ENCODE measurements at regions not wholly inside any gene's neighbourhood (a gene's known extent, or its start where the extent isn't known, plus 50 kb on each side); places are given as distances from the start of the nearest gene placed in this dataset.

- H3K4me1 ChIP-seq (ENCODE audit: insufficient read depth, low read length): peaks cover 54% of the 10 kb centered on the region
- Mint-ChIP-seq H3K4me3 (peak overlapping the region in 1 of 7 donors; percentile 44), H3K36me3 (peaks cover 0 to 2% (median 0%) of the 10 kb centered on the region in 3 donors), H3K4me1 (peaks cover 48 to 76% (median 71%) of the 10 kb centered on the region in 3 donors), H3K9me3 (peaks cover 0 to 7% (median under 1%) of the 10 kb centered on the region in 5 donors), H3K27me3 (no peaks in the 10 kb centered on the region), H3K27ac (peak overlapping the region in 3 of 8 donors; percentile 45 to 67 (median 51))
- ChIA-PET POLR2A (no interaction called here), CTCF (interaction anchor here (0.6 to 3.0 kb wide), 4 partner anchors 10 to 246 kb away, joined by 3 to 10 read pairs (median 4); no protein-coding TSS in a partner anchor)
- H3K4me3 ChIP-seq (ENCODE audit: low read length): no peak overlapping the region
- no peak for DNase-seq
- peaks cover 3% of the 10 kb centered on the region for H3K9me3 ChIP-seq (ENCODE audit: low read length)
- H3K27me3 ChIP-seq (ENCODE audit: insufficient read depth, low read length, poor library complexity, severe bottlenecking): no peaks in the 10 kb centered on the region
- H3K36me3 ChIP-seq (ENCODE audit: insufficient read depth, low read length): no peaks in the 10 kb centered on the region
- H3K27ac ChIP-seq (ENCODE audit: low read depth, low read length): no peak overlapping the region
Observed at GRCh38 chr2:42116195-42117181, 52.7 kb upstream of the EML4 start.

DNA sequence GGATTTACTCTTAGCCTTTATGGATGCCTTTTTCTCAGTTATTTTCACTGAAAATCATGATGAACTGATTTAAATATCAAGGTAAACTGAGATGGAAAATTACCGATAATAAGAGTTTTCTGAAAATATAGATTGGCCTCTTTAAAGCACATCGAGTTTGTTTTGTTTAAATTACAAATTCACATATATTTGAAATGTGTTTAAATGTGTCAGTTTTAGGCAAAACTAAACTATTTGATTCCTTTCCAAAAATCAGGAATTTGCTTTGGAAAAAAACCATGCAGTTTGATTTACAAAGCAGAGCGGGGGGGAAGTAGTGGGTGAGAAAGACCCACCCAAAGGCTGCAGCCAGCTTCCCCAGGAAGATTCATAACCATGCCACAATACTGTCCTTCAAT is 52.0 kb upstream of the EML4 start:
- DNase-seq: no peak
- H3K4me3 Mint-ChIP-seq: no peak overlapping the region
- Histone ChIP-seq H3K27me3 (ENCODE audit: insufficient read depth, low read length, poor library complexity, severe bottlenecking) (no peaks in the 10 kb centered on the region), H3K36me3 (ENCODE audit: insufficient read depth, low read length) (no peaks in the 10 kb centered on the region), H3K27ac (ENCODE audit: low read depth, low read length) (no peak overlapping the region), H3K4me1 (ENCODE audit: insufficient read depth, low read length) (peaks cover 51% of the 10 kb centered on the region), H3K4me3 (ENCODE audit: low read length) (no peak overlapping the region), H3K9me3 (ENCODE audit: low read length) (peaks cover 3% of the 10 kb centered on the region)
- H3K27me3 Mint-ChIP-seq: no peaks in the 10 kb centered on the region
- peaks cover 0 to 2% (median 1%) of the 10 kb centered on the region in 3 donors for H3K36me3 Mint-ChIP-seq
- peaks cover 0 to 11% (median 3%) of the 10 kb centered on the region in 5 donors for H3K9me3 Mint-ChIP-seq
- CTCF ChIA-PET: interaction anchor here (0.6 to 2.1 kb wide), 4 partner anchors 9 to 246 kb away, joined by 3 to 5 read pairs (median 4); no protein-coding TSS in a partner anchor
- POLR2A ChIA-PET: no interaction called here
- H3K4me1 Mint-ChIP-seq: peaks cover 51 to 76% (median 73%) of the 10 kb centered on the region in 3 donors
- peak overlapping the region in 4 of 8 donors; percentile 57 to 90 (median 84) for H3K27ac Mint-ChIP-seq

GRCh38 chr2:42117923-42118753 is 51.0 kb upstream of the EML4 start:
- Mint-ChIP-seq H3K9me3 (peaks cover 0 to 12% (median 3%) of the 10 kb centered on the region in 5 donors), H3K36me3 (peaks cover 1 to 2% (median 2%) of the 10 kb centered on the region in 3 donors), H3K4me3 (peak overlapping the region in 3 of 7 donors; percentile 8 to 46 (median 10)), H3K27me3 (no peaks in the 10 kb centered on the region), H3K27ac (peak overlapping the region; percentile 44 to 90 (median 82)), H3K4me1 (peaks cover 46 to 69% (median 69%) of the 10 kb centered on the region in 3 donors)
- Histone ChIP-seq H3K4me1 (ENCODE audit: insufficient read depth, low read length) (peaks cover 49% of the 10 kb centered on the region), H3K9me3 (ENCODE audit: low read length) (peaks cover 3% of the 10 kb centered on the region), H3K36me3 (ENCODE audit: insufficient read depth, low read length) (no peaks in the 10 kb centered on the region), H3K27ac (ENCODE audit: low read depth, low read length) (no peak overlapping the region), H3K27me3 (ENCODE audit: insufficient read depth, low read length, poor library complexity, severe bottlenecking) (no peaks in the 10 kb centered on the region), H3K4me3 (ENCODE audit: low read length) (no peak overlapping the region)
- POLR2A ChIA-PET: interaction anchor here (1.1 to 1.2 kb wide), 2 partner anchors 9 to 12 kb away, joined by 3 to 4 read pairs; no protein-coding TSS in a partner anchor
- CTCF ChIA-PET: interaction anchor here (0.7 to 2.1 kb wide), 5 partner anchors 11 to 78 kb away, joined by 3 to 8 read pairs (median 5); no protein-coding TSS in a partner anchor
- no peak for DNase-seq

DNA sequence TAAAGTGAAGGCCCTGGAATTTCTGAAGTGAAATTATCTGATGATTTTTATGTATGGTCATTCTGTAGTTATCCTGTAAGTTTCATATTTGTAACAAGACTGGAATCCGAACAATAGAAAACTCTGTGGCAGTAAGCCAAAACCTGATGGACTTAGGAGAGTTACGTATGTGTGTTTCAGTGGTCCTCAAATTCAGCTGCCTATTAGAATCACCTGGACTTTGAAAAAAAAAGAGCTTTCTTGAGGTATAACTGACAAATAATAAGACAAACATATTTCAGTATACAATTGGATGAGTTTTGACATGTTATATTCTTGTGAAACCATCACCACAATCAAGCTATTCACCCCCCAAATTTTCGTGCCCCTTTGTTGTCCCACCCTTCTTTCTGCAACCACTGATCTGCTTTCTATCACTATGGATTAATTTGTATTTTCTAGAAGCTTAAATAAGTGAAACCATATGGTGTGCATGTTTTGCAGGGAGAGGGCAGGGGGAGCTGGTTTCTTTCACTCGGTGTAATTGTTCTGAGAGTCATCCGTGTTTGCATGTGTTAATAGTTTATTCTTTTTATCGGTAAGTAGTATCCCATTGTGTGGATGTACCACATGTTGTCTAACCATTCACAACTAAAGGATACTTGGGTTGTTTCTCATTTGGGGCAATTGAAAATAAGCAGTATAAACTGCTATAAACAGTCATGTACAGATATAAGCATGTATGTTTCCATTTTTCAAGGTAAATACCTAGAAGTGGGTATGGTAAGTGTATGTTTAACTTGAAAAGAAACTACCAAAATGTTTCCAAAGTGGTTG is 50.2 kb upstream of the EML4 start:
- H3K36me3 Mint-ChIP-seq: peaks cover 2 to 5% (median 3%) of the 10 kb centered on the region in 3 donors
- H3K4me3 Mint-ChIP-seq: no peak overlapping the region
- DNase-seq: no peak
- H3K4me3 ChIP-seq (ENCODE audit: low read length): no peak overlapping the region
- H3K27ac Mint-ChIP-seq: peak overlapping the region in 6 of 8 donors; percentile 45 to 90 (median 81)
- H3K27me3 Mint-ChIP-seq: no peaks in the 10 kb centered on the region
- H3K27ac ChIP-seq (ENCODE audit: low read depth, low read length): no peak overlapping the region
- POLR2A ChIA-PET: interaction anchor here (0.8 to 1.2 kb wide), 4 partner anchors 9 to 14 kb away, joined by 3 to 4 read pairs (median 3); no protein-coding TSS in a partner anchor
- peaks cover 0 to 16% (median 3%) of the 10 kb centered on the region in 5 donors for H3K9me3 Mint-ChIP-seq
- no peaks in the 10 kb centered on the region for H3K27me3 ChIP-seq (ENCODE audit: insufficient read depth, low read length, poor library complexity, severe bottlenecking)
- H3K36me3 ChIP-seq (ENCODE audit: insufficient read depth, low read length): no peaks in the 10 kb centered on the region
- peaks cover 3% of the 10 kb centered on the region for H3K9me3 ChIP-seq (ENCODE audit: low read length)
- H3K4me1 Mint-ChIP-seq: peaks cover 49 to 73% (median 72%) of the 10 kb centered on the region in 3 donors
- H3K4me1 ChIP-seq (ENCODE audit: insufficient read depth, low read length): peaks cover 51% of the 10 kb centered on the region
- CTCF ChIA-PET: interaction anchor here (0.7 to 2.1 kb wide), 4 partner anchors 13 to 77 kb away, joined by 3 to 8 read pairs (median 6); no protein-coding TSS in a partner anchor

Measured in CD8-positive, alpha-beta memory T cell (primary cell).